Neural cell (in vitro differentiated cells): ENCODE measurements at regions not wholly inside any gene's neighbourhood (a gene's known extent, or its start where the extent isn't known, plus 50 kb on each side); places are given as distances from the start of the nearest gene placed in this dataset.

Source experiments
- H2AFZ ChIP-seq: fragments of 200-600, 300-800 bp; sonication (generic), shearing (Covaris generic); 2 replicates; pipeline ENCODE4 v1.6.0; 2014; ENCODE audit warnings: low read depth, mild to moderate bottlenecking, antibody characterized with exemption, low read length, moderate library complexity
- H3F3A ChIP-seq: fragments of 200-600 bp; shearing (Covaris generic); 2 replicates; pipeline ENCODE4 v1.6.1; 2016; ENCODE audit warnings: mild to moderate bottlenecking, moderate library complexity, mixed read lengths, antibody characterized with exemption, low read length; ENCODE audit not compliant: insufficient read depth, poor library complexity, severe bottlenecking
- H3K27ac ChIP-seq: fragments of 200-600, 300-800 bp; sonication (generic), shearing (Covaris generic); 2 replicates; pipeline ENCODE4 v1.5.1; 2014; ENCODE audit warnings: mild to moderate bottlenecking, low read length, moderate library complexity
- H3K27me3 ChIP-seq: fragments of 300-800, 200-600 bp; sonication (generic), shearing (Covaris generic); 2 replicates; pipeline ENCODE4 v1.6.0; 2014; ENCODE audit warnings: mild to moderate bottlenecking, low read depth, low read length, moderate library complexity; ENCODE audit not compliant: insufficient read depth
- H3K36me3 ChIP-seq: fragments of 300-800, 200-600 bp; sonication (generic), shearing (Covaris generic); 2 replicates; pipeline ENCODE4 v1.5.1; 2014; ENCODE audit warnings: mild to moderate bottlenecking, antibody characterized with exemption, low read length, moderate library complexity; ENCODE audit not compliant: insufficient read depth
- H3K4me2 ChIP-seq: fragments of 300-800, 200-600 bp; sonication (generic), shearing (Covaris generic); 2 replicates; pipeline ENCODE4 v1.6.0; 2014; ENCODE audit warnings: mild to moderate bottlenecking, low read length
- H3K4me3 ChIP-seq: fragments of 300-800, 200-600 bp; sonication (generic), shearing (Covaris generic); 2 replicates; pipeline ENCODE4 v1.5.1; 2014; ENCODE audit warnings: mild to moderate bottlenecking, low read length, moderate library complexity
- H3K79me2 ChIP-seq: fragments of 200-600 bp; shearing (Covaris generic); replicated peaks from 2 replicates; pipeline ENCODE4 v1.6.0; 2014; ENCODE audit warnings: mild to moderate bottlenecking, low read length, moderate library complexity; ENCODE audit not compliant: insufficient read depth
- H3K9ac ChIP-seq: fragments of 300-800, 200-600 bp; sonication (generic), shearing (Covaris generic); 2 replicates; pipeline ENCODE4 v1.6.1; 2016; ENCODE audit warnings: mild to moderate bottlenecking, low read length, mixed read lengths
- H3K9me2 ChIP-seq: fragments of 200-600 bp; shearing (Covaris generic); 2 replicates; pipeline ENCODE4 v1.6.1; 2016; ENCODE audit warnings: mild to moderate bottlenecking, low read length, mixed read lengths; ENCODE audit not compliant: insufficient read depth
- H3K9me3 ChIP-seq: fragments of 200-600, 300-800 bp; sonication (generic), shearing (Covaris generic); 2 replicates; pipeline ENCODE4 v1.6.1; 2016; ENCODE audit warnings: mild to moderate bottlenecking, mixed run types, low read length, moderate library complexity, mixed read lengths
- H4K20me1 ChIP-seq: fragments of 200-600 bp; shearing (Covaris generic); 2 replicates; pipeline ENCODE4 v1.6.1; 2016; ENCODE audit warnings: mild to moderate bottlenecking, mixed run types; ENCODE audit not compliant: insufficient read depth
- CTCF ChIP-seq: fragments of 450-650 bp; IDR thresholded peaks from 2 replicates; pipeline ENCODE4 v1.5.1; 2014; ENCODE audit warnings: antibody characterized with exemption, mild to moderate bottlenecking, moderate library complexity; ENCODE audit not compliant: poor library complexity, severe bottlenecking
- EP300 ChIP-seq: fragments of 450-650 bp; conservative IDR thresholded peaks from 2 replicates; pipeline ENCODE4 v1.6.1; 2014; ENCODE audit warnings: antibody characterized with exemption, mild to moderate bottlenecking, moderate library complexity; ENCODE audit not compliant: poor library complexity, severe bottlenecking
- EZH2 ChIP-seq: fragments of 200-600, 300-800 bp; shearing (Covaris generic), sonication (generic); IDR thresholded peaks from 2 replicates; pipeline ENCODE4 v1.6.1; 2014; ENCODE audit warnings: antibody characterized with exemption, low read length, borderline replicate concordance, mild to moderate bottlenecking; ENCODE audit not compliant: insufficient read depth, poor library complexity, severe bottlenecking
- MXI1 ChIP-seq: fragments of 450-650 bp; conservative IDR thresholded peaks from 2 replicates; pipeline ENCODE4 v1.6.1; 2014; ENCODE audit warnings: antibody characterized with exemption, mild to moderate bottlenecking; ENCODE audit not compliant: poor library complexity, severe bottlenecking
- POLR2AphosphoS5 ChIP-seq: IDR thresholded peaks from 2 replicates; pipeline ENCODE4 v1.6.1; 2012
- RAD21 ChIP-seq: fragments of 450-650 bp; conservative IDR thresholded peaks from 2 replicates; pipeline ENCODE4 v1.6.1; 2014; ENCODE audit warnings: antibody characterized with exemption, mild to moderate bottlenecking, moderate library complexity
- REST ChIP-seq: IDR thresholded peaks from 2 replicates; pipeline ENCODE4 v1.6.1; 2012; ENCODE audit warnings: borderline replicate concordance
- SMC3 ChIP-seq: fragments of 450-650 bp; conservative IDR thresholded peaks from 2 replicates; pipeline ENCODE4 v1.6.1; 2014; ENCODE audit warnings: antibody characterized with exemption, mild to moderate bottlenecking, moderate library complexity; ENCODE audit not compliant: poor library complexity
- TAF1 ChIP-seq: IDR thresholded peaks from 2 replicates; pipeline ENCODE4 v1.6.1; 2012; ENCODE audit warnings: low read depth

- no peak for TF ChIP-seq RAD21
Observed at GRCh38 chr1:195591917-195592672, 1016.1 kb downstream of the KCNT2 start (continued).

- H3K36me3 ChIP-seq: no peaks in the 10 kb centered on the region
- no peak overlapping the region for H3K4me2 ChIP-seq
- H3K9me2 ChIP-seq: no peaks in the 10 kb centered on the region
- no peak overlapping the region for H3K27ac ChIP-seq
- H3F3A ChIP-seq: no peaks in the 10 kb centered on the region
- H3K79me2 ChIP-seq: no peaks in the 10 kb centered on the region
- no peaks in the 10 kb centered on the region for H4K20me1 ChIP-seq
- no peak for TF ChIP-seq EP300
- no peak for TF ChIP-seq SMC3
- TF ChIP-seq TAF1: no peak
- no peak for TF ChIP-seq MXI1
- no peak for TF ChIP-seq CTCF
- no peak for TF ChIP-seq RAD21
- no peak for TF ChIP-seq POLR2AphosphoS5
- no peak for TF ChIP-seq EZH2
- TF ChIP-seq REST: no peak
- H2AFZ ChIP-seq: no peak overlapping the region
- H3K9ac ChIP-seq: no peak overlapping the region
- H3K4me3 ChIP-seq: no peak overlapping the region
- no peaks in the 10 kb centered on the region for H3K27me3 ChIP-seq
- no peaks in the 10 kb centered on the region for H3K9me3 ChIP-seq
Observed at GRCh38 chr1:195590649-195591048, 1017.6 kb downstream of the KCNT2 start.

GRCh38 chr1:195584870-195585624 is 1023.2 kb downstream of the KCNT2 start:
- H3K4me2 ChIP-seq: no peak overlapping the region
- no peaks in the 10 kb centered on the region for H4K20me1 ChIP-seq
- no peaks in the 10 kb centered on the region for H3K9me3 ChIP-seq
- no peaks in the 10 kb centered on the region for H3K79me2 ChIP-seq
- no peak overlapping the region for H3K9ac ChIP-seq
- no peaks in the 10 kb centered on the region for H3K9me2 ChIP-seq
- H2AFZ ChIP-seq: no peak overlapping the region
- no peaks in the 10 kb centered on the region for H3F3A ChIP-seq
- TF ChIP-seq CTCF: no peak
- no peak for TF ChIP-seq POLR2AphosphoS5
- TF ChIP-seq EP300: no peak
- TF ChIP-seq EZH2: no peak
- TF ChIP-seq MXI1: no peak
- TF ChIP-seq SMC3: no peak
- no peak for TF ChIP-seq REST
- TF ChIP-seq TAF1: no peak
- no peak for TF ChIP-seq RAD21
- no peaks in the 10 kb centered on the region for H3K27me3 ChIP-seq
- no peak overlapping the region for H3K27ac ChIP-seq
- no peak overlapping the region for H3K4me3 ChIP-seq
- no peaks in the 10 kb centered on the region for H3K36me3 ChIP-seq
